SK-N-SH treated with all-trans-retinoic acid at 6 μM for 48 hours (cell line): ENCODE measurements at regions not wholly inside any gene's neighbourhood (a gene's known extent, or its start where the extent isn't known, plus 50 kb on each side); places are given as distances from the start of the nearest gene placed in this dataset.

Source experiments
- ATAC-seq: fragments of 200-7000 bp; cut with Tn5 transposase; 3 replicates; pipeline ENCODE4 v1.9.1; 2020; ENCODE audit warnings: mild to moderate bottlenecking, moderate library complexity
- ARNTL ChIP-seq: fragments of 450-650 bp; formaldehyde crosslinking; IDR thresholded peaks from 2 replicates; pipeline ENCODE4 v1.5.0; 2020; ENCODE audit warnings: low read depth, mild to moderate bottlenecking, moderate library complexity, borderline replicate concordance
- BACH2 ChIP-seq: fragments of 250-450 bp; sonication (Bioruptor Pico); IDR thresholded peaks from 2 replicates; pipeline ENCODE4 v1.9.0; 2021; ENCODE audit warnings: mild to moderate bottlenecking, borderline replicate concordance
- CSDC2 ChIP-seq: fragments of 250-450 bp; sonication (Bioruptor Pico); IDR thresholded peaks from 2 replicates; pipeline ENCODE4 v1.5.0; 2020; ENCODE audit warnings: mild to moderate bottlenecking, moderate library complexity
- ESRRG ChIP-seq: fragments of 250-450 bp; sonication (Bioruptor Pico); IDR thresholded peaks from 2 replicates; pipeline ENCODE4 v1.6.1; 2021; ENCODE audit warnings: mild to moderate bottlenecking
- OSR1 ChIP-seq: fragments of 250-450 bp; sonication (Bioruptor Pico); IDR thresholded peaks from 2 replicates; pipeline ENCODE4 v1.8.0; 2022; ENCODE audit warnings: moderate library complexity, mild to moderate bottlenecking, inconsistent platforms
- PPARA ChIP-seq: fragments of 250-450 bp; sonication (Bioruptor Pico); IDR thresholded peaks from 2 replicates; pipeline ENCODE4 v1.5.0; 2020; ENCODE audit warnings: mild to moderate bottlenecking, borderline replicate concordance
- RARB ChIP-seq: fragments of 250-450 bp; sonication (Bioruptor Pico); IDR thresholded peaks from 2 replicates; pipeline ENCODE4 v1.8.0; 2021; ENCODE audit warnings: mild to moderate bottlenecking, moderate library complexity
- SNAI2 ChIP-seq: fragments of 250-450 bp; sonication (Bioruptor Pico); IDR thresholded peaks from 2 replicates; pipeline ENCODE4 v1.5.0; 2020; ENCODE audit warnings: mild to moderate bottlenecking, moderate library complexity
- TCF4 ChIP-seq: fragments of 250-450 bp; sonication (Bioruptor Pico); IDR thresholded peaks from 2 replicates; pipeline ENCODE4 v1.8.0; 2021; ENCODE audit warnings: mild to moderate bottlenecking, moderate library complexity, borderline replicate concordance
- ZC3H10 ChIP-seq: fragments of 250-450 bp; sonication (Bioruptor Pico); IDR thresholded peaks from 2 replicates; pipeline ENCODE4 v1.5.1; 2021; ENCODE audit warnings: mild to moderate bottlenecking, moderate library complexity
- ZFP3 ChIP-seq: fragments of 250-450 bp; sonication (Bioruptor Pico); IDR thresholded peaks from 2 replicates; pipeline ENCODE4 v1.5.0; 2020; ENCODE audit warnings: mild to moderate bottlenecking, moderate library complexity
- ZFP30 ChIP-seq: fragments of 450-650 bp; formaldehyde crosslinking; IDR thresholded peaks from 2 replicates; pipeline ENCODE4 v1.5.0; 2022; ENCODE audit warnings: mild to moderate bottlenecking, moderate library complexity
- ZNF565 ChIP-seq: fragments of 450-650 bp; formaldehyde crosslinking; conservative IDR thresholded peaks from 2 replicates; pipeline ENCODE4 v1.5.0; 2020; ENCODE audit warnings: low read depth, mild to moderate bottlenecking, moderate library complexity
- ZNF8 ChIP-seq: fragments of 450-650 bp; formaldehyde crosslinking; IDR thresholded peaks from 2 replicates; pipeline ENCODE4 v1.5.0; 2020; ENCODE audit warnings: mild to moderate bottlenecking, moderate library complexity
- TF ChIP-seq, protein P1 (sequence below): fragments of 250-450 bp; sonication (Bioruptor Pico); IDR thresholded peaks from 2 replicates; pipeline ENCODE4 v1.5.1; 2020; ENCODE audit warnings: low read depth, mild to moderate bottlenecking, moderate library complexity
- TF ChIP-seq, protein P2 (sequence below): fragments of 250-450 bp; sonication (Bioruptor Pico); IDR thresholded peaks from 2 replicates; pipeline ENCODE4 v1.5.1; 2021; ENCODE audit warnings: mild to moderate bottlenecking, moderate library complexity
- TF ChIP-seq, protein P3 (sequence below): fragments of 250-450 bp; sonication (Bioruptor Pico); IDR thresholded peaks from 2 replicates; pipeline ENCODE4 v1.8.0; 2020; ENCODE audit warnings: mild to moderate bottlenecking, moderate library complexity, borderline replicate concordance
- TF ChIP-seq, protein P4 (sequence below): fragments of 250-450 bp; sonication (Bioruptor Pico); IDR thresholded peaks from 2 replicates; pipeline ENCODE4 v1.8.0; 2021; ENCODE audit warnings: low read depth, mild to moderate bottlenecking, moderate library complexity, borderline replicate concordance
- TF ChIP-seq, protein P5 (sequence below): fragments of 250-450 bp; sonication (Bioruptor Pico); IDR thresholded peaks from 2 replicates; pipeline ENCODE4 v1.5.0; 2020; ENCODE audit warnings: mild to moderate bottlenecking, moderate library complexity

DNA sequence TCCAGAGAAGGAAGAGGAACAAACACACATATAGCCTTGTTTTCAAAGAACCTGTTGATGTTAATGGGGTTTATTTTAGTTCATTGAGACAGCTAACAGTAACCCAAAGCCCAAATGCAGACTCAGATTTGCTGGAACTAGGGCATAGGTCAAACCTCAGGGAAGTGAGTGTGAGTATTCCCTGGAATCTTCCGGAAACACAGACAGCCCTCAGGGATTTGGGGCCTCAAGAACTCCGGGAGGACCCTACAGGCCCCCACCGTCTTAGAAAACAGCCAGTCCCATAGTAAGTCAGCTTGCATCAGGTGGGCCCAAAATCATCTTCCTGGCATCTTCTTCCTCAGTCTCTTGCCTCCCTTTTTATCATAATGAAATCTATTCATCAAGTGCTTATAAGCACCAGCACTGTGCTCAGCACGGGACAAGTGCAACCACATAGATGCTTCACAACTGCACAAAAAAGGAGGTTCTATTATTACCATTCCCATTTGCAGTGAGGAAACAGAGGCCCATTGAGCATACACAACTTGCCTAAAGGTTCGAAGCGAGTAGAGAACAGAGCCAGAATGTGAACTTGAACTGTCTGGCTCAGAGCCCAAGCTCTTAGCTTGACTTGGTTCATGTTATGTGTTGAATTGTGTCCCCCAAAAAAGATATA, 50.2 kb upstream of the BCL11A start:
- TF ChIP-seq, protein P1, sequence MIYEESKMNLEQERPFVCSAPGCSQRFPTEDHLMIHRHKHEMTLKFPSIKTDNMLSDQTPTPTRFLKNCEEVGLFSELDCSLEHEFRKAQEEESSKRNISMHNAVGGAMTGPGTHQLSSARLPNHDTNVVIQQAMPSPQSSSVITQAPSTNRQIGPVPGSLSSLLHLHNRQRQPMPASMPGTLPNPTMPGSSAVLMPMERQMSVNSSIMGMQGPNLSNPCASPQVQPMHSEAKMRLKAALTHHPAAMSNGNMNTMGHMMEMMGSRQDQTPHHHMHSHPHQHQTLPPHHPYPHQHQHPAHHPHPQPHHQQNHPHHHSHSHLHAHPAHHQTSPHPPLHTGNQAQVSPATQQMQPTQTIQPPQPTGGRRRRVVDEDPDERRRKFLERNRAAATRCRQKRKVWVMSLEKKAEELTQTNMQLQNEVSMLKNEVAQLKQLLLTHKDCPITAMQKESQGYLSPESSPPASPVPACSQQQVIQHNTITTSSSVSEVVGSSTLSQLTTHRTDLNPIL, result no peak
- TF ChIP-seq ZFP30 (CRISPR knock-in tag) (no peak), OSR1 (CRISPR knock-in tag) (no peak), TCF4 (no peak), SNAI2 (CRISPR knock-in tag) (no peak), ZC3H10 (no peak), BACH2 (CRISPR knock-in tag) (no peak), PPARA (CRISPR knock-in tag) (no peak)
- TF ChIP-seq, protein P2, sequence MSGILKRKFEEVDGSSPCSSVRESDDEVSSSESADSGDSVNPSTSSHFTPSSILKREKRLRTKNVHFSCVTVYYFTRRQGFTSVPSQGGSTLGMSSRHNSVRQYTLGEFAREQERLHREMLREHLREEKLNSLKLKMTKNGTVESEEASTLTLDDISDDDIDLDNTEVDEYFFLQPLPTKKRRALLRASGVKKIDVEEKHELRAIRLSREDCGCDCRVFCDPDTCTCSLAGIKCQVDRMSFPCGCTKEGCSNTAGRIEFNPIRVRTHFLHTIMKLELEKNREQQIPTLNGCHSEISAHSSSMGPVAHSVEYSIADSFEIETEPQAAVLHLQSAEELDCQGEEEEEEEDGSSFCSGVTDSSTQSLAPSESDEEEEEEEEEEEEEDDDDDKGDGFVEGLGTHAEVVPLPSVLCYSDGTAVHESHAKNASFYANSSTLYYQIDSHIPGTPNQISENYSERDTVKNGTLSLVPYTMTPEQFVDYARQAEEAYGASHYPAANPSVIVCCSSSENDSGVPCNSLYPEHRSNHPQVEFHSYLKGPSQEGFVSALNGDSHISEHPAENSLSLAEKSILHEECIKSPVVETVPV (CRISPR knock-in tag), result no peak
- TF ChIP-seq, all 23 proteins: peak for 0
- ATAC-seq, result no peak

DNA sequence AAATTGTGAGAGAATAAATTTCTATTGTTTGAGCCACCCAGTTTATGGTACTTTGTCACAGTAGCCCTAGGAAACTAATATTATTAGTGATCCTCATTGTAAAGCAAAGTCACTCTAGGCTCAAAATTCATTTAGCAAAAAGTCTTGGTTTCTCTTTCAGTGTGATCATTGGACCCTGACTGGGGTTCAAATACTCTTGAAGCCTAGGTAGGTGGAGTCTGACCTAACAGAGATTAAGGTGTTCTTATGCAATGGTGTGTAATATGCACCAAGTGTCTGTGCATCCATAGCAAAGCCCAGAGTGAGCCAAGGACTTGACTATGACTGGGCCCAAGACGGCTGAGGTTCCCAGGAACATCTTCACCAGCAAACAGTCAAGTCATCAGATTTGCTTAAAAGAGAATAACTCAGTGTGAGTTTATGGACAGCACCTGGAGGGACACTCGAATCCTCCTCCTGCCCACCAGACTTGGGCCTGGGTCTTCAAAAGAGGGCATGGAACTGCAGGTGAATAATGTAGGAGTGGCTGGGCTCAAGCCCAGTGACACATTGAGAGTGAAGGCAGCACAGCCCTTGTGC, 51.1 kb upstream of the BCL11A start:
- no peak for ATAC-seq

DNA sequence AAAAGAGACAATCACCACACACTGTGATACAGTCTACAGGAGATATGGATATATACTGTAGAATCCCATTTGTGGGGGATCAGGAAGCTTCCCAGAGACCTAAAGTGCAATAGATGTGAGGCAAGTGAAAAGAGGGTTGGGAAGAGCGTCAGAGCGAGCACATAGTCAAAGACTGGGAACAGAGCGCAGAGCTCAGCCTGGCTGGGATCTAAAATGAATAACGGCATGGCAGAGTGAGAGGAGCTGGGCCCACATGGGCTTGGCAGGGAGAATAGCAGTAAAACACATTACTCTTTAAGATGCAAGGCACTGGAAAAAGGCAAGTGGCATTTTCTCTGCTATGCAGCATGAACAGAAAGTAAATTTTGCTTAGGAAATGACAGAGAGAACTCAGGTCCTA, 52.4 kb upstream of the BCL11A start:
- ATAC-seq, result no peak
- TF ChIP-seq BACH2 (CRISPR knock-in tag), result no peak
- no peak for TF ChIP-seq CSDC2 (CRISPR knock-in tag)
- no peak for TF ChIP-seq ZC3H10
- no peak for TF ChIP-seq ZFP30 (CRISPR knock-in tag)
- no peak for TF ChIP-seq ZNF565 (CRISPR knock-in tag)
- no peak for TF ChIP-seq OSR1 (CRISPR knock-in tag)
- TF ChIP-seq, protein P3, sequence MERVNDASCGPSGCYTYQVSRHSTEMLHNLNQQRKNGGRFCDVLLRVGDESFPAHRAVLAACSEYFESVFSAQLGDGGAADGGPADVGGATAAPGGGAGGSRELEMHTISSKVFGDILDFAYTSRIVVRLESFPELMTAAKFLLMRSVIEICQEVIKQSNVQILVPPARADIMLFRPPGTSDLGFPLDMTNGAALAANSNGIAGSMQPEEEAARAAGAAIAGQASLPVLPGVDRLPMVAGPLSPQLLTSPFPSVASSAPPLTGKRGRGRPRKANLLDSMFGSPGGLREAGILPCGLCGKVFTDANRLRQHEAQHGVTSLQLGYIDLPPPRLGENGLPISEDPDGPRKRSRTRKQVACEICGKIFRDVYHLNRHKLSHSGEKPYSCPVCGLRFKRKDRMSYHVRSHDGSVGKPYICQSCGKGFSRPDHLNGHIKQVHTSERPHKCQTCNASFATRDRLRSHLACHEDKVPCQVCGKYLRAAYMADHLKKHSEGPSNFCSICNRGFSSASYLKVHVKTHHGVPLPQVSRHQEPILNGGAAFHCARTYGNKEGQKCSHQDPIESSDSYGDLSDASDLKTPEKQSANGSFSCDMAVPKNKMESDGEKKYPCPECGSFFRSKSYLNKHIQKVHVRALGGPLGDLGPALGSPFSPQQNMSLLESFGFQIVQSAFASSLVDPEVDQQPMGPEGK, result no peak
- no peak for TF ChIP-seq SNAI2 (CRISPR knock-in tag)

More for the DNA sequence above, 51.1 kb upstream of the BCL11A start:
- no peak for TF ChIP-seq ARNTL (CRISPR knock-in tag)
- no peak for TF ChIP-seq ZNF565 (CRISPR knock-in tag)
- no peak for TF ChIP-seq ZFP3

DNA sequence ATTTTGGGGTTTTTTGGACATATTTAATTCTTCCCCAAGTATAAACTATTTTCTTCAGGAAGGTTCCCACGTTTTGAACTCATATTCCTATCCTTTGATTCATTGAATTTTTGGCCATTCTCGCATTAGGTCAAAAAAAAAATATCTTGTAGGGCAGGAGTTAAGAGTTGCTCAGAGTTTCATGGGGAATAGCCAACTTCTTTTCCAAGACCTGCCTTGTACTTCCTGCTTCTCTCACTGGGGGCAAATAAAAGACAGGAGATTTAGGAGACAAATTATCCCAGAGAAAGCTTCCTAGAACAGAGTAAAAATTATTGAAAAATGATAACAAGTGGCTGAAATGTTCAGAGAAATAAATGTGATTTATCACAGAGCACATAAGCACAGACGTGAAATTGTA, 55.2 kb upstream of the BCL11A start:
- TF ChIP-seq RARB (CRISPR knock-in tag) (no peak), ZC3H10 (no peak), ZNF8 (CRISPR knock-in tag) (no peak), OSR1 (CRISPR knock-in tag) (no peak), SNAI2 (CRISPR knock-in tag) (no peak), ESRRG (CRISPR knock-in tag) (no peak), TCF4 (no peak), PPARA (CRISPR knock-in tag) (no peak)
- TF ChIP-seq, protein P2 (CRISPR knock-in tag), result no peak
- TF ChIP-seq, protein P1, result no peak
- TF ChIP-seq, protein P4, sequence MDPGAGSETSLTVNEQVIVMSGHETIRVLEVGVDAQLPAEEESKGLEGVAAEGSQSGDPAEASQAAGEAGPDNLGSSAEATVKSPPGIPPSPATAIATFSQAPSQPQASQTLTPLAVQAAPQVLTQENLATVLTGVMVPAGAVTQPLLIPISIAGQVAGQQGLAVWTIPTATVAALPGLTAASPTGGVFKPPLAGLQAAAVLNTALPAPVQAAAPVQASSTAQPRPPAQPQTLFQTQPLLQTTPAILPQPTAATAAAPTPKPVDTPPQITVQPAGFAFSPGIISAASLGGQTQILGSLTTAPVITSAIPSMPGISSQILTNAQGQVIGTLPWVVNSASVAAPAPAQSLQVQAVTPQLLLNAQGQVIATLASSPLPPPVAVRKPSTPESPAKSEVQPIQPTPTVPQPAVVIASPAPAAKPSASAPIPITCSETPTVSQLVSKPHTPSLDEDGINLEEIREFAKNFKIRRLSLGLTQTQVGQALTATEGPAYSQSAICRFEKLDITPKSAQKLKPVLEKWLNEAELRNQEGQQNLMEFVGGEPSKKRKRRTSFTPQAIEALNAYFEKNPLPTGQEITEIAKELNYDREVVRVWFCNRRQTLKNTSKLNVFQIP, result no peak
- TF ChIP-seq, protein P5, sequence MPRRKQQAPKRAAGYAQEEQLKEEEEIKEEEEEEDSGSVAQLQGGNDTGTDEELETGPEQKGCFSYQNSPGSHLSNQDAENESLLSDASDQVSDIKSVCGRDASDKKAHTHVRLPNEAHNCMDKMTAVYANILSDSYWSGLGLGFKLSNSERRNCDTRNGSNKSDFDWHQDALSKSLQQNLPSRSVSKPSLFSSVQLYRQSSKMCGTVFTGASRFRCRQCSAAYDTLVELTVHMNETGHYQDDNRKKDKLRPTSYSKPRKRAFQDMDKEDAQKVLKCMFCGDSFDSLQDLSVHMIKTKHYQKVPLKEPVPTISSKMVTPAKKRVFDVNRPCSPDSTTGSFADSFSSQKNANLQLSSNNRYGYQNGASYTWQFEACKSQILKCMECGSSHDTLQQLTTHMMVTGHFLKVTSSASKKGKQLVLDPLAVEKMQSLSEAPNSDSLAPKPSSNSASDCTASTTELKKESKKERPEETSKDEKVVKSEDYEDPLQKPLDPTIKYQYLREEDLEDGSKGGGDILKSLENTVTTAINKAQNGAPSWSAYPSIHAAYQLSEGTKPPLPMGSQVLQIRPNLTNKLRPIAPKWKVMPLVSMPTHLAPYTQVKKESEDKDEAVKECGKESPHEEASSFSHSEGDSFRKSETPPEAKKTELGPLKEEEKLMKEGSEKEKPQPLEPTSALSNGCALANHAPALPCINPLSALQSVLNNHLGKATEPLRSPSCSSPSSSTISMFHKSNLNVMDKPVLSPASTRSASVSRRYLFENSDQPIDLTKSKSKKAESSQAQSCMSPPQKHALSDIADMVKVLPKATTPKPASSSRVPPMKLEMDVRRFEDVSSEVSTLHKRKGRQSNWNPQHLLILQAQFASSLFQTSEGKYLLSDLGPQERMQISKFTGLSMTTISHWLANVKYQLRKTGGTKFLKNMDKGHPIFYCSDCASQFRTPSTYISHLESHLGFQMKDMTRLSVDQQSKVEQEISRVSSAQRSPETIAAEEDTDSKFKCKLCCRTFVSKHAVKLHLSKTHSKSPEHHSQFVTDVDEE (CRISPR knock-in tag), result no peak
- TF ChIP-seq, protein P3, result no peak
- ATAC-seq, result no peak
